ENCODE measurements at regions not wholly inside any gene's neighbourhood (a gene's known extent, or its start where the extent isn't known, plus 50 kb on each side); places are given as distances from the start of the nearest gene placed in this dataset.

DNA sequence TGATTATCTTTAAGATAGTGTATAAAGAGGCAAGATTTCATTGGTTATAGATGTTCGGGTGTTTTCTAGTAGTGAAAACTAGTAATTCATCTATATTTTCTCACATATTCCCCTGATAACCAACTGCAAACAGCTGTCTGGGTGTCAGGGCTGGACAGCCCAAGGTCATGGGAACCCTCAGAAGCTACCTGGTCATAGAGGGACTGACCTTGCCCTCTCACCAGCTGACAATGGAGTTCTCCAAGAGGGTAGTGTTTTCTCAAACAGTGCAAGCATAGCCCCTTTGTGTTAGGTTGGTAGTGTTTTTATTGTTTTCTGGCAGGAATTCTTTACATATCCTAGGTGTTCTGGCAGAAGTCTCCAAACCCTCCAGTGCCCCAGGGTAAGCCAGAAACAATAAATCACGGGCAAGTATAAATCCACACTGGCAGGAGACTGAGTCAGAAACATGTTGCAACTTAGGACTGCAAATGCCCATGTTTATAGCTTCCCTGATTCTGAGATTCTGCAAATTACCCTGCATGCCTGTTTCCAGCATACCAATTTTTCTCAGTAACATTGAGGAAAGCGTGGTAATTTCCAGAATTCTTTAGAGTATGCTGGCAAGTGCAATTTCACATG is 82.8 kb upstream of the ATP1A1 start:
- no peak for ATAC-seq
- no peak overlapping the region for H3K4me2 ChIP-seq

DNA sequence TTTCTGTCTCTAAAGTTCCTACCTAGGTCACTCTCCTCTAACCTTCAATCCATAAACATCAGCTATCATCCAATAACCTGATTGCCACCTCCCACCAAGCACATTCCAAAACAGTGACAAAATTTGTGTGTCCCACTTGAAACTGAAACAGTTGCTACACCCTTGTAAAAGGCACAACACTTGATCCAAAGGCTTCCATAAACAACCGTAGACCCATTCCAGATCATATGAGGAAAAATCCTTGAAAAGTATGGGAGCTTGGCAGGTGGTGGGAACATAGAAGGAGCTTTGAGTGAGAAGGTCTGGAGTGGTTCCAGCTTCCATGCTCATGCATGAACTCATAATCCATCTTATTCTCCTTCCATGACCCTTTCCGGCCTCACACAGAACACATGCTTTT is 82.0 kb upstream of the ATP1A1 start:
- Mint-ChIP-seq H3K36me3 (ENCODE audit: low read depth) (no peaks in the 10 kb centered on the region), H3K27ac (no peak overlapping the region), H3K4me3 (no peak overlapping the region), H3K9me3 (no peaks in the 10 kb centered on the region), H3K4me1 (no peaks in the 10 kb centered on the region), H3K27me3 (ENCODE audit: insufficient read depth, low read depth, poor library complexity) (no peaks in the 10 kb centered on the region)
- Histone ChIP-seq H3K4me2 (no peak overlapping the region), H3K79me2 (replicated peaks; ENCODE audit: insufficient read depth) (no peaks in the 10 kb centered on the region), H3K9me2 (ENCODE audit: insufficient read depth) (peaks cover 5% of the 10 kb centered on the region), H3K27ac (ENCODE audit: low read depth) (no peak overlapping the region), H4K20me1 (replicated peaks; ENCODE audit: insufficient read depth) (no peaks in the 10 kb centered on the region), H3K4me3 (no peak overlapping the region), H3K36me3 (ENCODE audit: insufficient read depth) (no peaks in the 10 kb centered on the region), H3K4me1 (ENCODE audit: insufficient read depth) (no peaks in the 10 kb centered on the region), H3K27me3 (ENCODE audit: insufficient read depth) (no peaks in the 10 kb centered on the region), H3F3A (replicated peaks; ENCODE audit: low read depth) (no peaks in the 10 kb centered on the region), H2AFZ (no peak overlapping the region)
- DNase-seq (ENCODE audit: low spot score) (no peak), ATAC-seq (no peak)
- no peak for TF ChIP-seq CTCF (conservative IDR thresholded peaks at IDR 0.05; ENCODE audit: low read depth in 2 of 2)
- no peak for TF ChIP-seq EZH2 (IDR thresholded peaks at IDR 0.05; ENCODE audit: low read depth, unreplicated experiment)
- TF ChIP-seq ETS1 (IDR thresholded peaks at IDR 0.05) = no peak
- no peak for TF ChIP-seq STAT1 (IDR thresholded peaks at IDR 0.05; ENCODE audit: unreplicated experiment)
- TF ChIP-seq POLR2AphosphoS5 (IDR thresholded peaks at IDR 0.05; ENCODE audit: low read depth) = no peak
- TF ChIP-seq EZH2phosphoT487 (IDR thresholded peaks at IDR 0.05; ENCODE audit: unreplicated experiment) = no peak
- no peak for TF ChIP-seq JUNB (IDR thresholded peaks at IDR 0.05; ENCODE audit: unreplicated experiment)
- TF ChIP-seq CREB1 (CRISPR knock-in tag; IDR thresholded peaks at IDR 0.05; ENCODE audit: low read depth) = no peak
- no peak for TF ChIP-seq NANOG (IDR thresholded peaks at IDR 0.05; ENCODE audit: borderline replicate concordance)
- TF ChIP-seq ZNF331 (CRISPR knock-in tag; IDR thresholded peaks at IDR 0.05; ENCODE audit: low read depth) = no peak
- TF ChIP-seq ZNF462 (CRISPR knock-in tag; IDR thresholded peaks at IDR 0.05) = no peak

More for the DNA sequence above, 82.8 kb upstream of the ATP1A1 start:
- H3K27me3 ChIP-seq (ENCODE audit: insufficient read depth) = no peaks in the 10 kb centered on the region
- Mint-ChIP-seq H3K4me1 (no peaks in the 10 kb centered on the region), H3K9me3 (no peaks in the 10 kb centered on the region), H3K27ac (no peak overlapping the region), H3K4me3 (no peak overlapping the region), H3K36me3 (ENCODE audit: low read depth) (no peaks in the 10 kb centered on the region), H3K27me3 (ENCODE audit: insufficient read depth, low read depth, poor library complexity) (peaks cover 1% of the 10 kb centered on the region)
- no peaks in the 10 kb centered on the region for H3F3A ChIP-seq (replicated peaks; ENCODE audit: low read depth)
- no peak overlapping the region for H3K4me3 ChIP-seq
- no peaks in the 10 kb centered on the region for H4K20me1 ChIP-seq (replicated peaks; ENCODE audit: insufficient read depth)
- TF ChIP-seq ZNF331 (CRISPR knock-in tag; IDR thresholded peaks at IDR 0.05; ENCODE audit: low read depth) = no peak
- H3K4me1 ChIP-seq (ENCODE audit: insufficient read depth) = no peaks in the 10 kb centered on the region
- H3K27ac ChIP-seq (ENCODE audit: low read depth) = no peak overlapping the region
- H2AFZ ChIP-seq = no peak overlapping the region
- no peak for DNase-seq (ENCODE audit: low spot score)
- H3K9me2 ChIP-seq (ENCODE audit: insufficient read depth) = peaks cover 5% of the 10 kb centered on the region
- H3K79me2 ChIP-seq (replicated peaks; ENCODE audit: insufficient read depth) = no peaks in the 10 kb centered on the region
- no peaks in the 10 kb centered on the region for H3K36me3 ChIP-seq (ENCODE audit: insufficient read depth)
